CD4-positive, alpha-beta T cell treated with Interleukin-1 beta for 1 hour (primary cell): ENCODE measurements at regions not wholly inside any gene's neighbourhood (a gene's known extent, or its start where the extent isn't known, plus 50 kb on each side); places are given as distances from the start of the nearest gene placed in this dataset.
"Not testable (repeated sequence)": the region's sequence is repeated elsewhere in the genome, so short reads cannot be mapped to it uniquely, and the experiment has no call there.

ENCODE experiments used
- DNase-seq, 2 donors: peaks; one replicate each; pipeline ENCODE4 v3.0.0-alpha.2; 2020 to 2022

DNA sequence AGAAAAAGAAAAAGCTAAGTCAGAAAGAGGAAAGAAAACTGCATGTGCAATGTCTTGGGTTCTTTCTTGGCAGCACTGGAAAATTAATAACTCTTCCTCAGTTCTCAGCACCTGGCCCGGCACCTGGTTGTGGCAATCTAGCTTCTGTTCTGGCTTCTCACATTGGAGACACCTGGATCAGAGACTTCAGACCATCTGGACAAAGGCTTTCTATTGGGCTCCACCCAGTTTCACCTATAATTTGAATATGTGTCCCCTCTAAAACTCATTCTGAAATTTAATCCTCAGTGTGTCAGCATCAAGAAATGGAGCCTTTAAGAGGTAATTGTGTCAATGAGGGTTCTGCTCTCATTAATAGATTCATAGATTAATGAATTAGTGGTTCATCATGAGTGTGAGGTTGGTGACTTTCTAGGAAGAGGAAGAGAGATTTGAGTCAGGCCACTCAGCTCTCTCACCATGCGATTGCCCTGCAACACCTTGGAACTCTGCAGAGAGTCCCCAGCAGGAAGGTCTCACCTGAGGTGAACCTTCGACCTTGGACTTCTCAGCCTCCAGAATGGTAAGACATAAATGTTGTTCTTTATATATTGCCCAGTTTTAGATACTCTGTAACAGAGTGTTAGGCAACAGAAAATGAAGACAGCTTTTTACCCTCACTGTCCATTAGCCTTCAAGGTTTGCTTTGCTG lies 679.9 kb downstream of the NTRK3 start:
- no peak for DNase-seq

DNA sequence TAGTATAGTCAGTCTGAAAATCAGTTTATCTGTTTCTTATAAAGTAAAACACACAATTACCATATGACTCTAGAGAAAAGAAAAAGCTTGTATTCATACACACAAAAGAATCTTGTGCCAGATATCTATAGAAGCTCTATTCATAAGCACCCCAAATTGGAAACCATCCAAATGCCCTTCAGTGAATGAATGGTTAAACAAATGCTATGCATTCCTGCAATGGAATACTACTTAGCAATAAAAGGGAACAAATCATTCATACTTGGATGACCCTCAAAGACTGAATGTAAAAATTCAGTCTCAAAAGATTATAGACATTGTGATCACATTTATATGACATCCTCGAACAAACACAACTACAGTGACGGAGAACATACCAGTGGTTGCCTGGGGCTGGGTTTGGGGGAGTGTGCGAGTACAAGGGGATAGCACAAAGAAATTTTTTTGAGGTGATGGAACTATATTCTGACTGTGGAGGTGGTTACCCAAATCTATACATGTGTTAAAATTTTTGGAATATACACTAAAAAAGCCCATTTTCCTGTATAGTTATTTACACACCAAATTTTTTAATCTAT lies 680.6 kb downstream of the NTRK3 start:
- no peak for DNase-seq

DNA sequence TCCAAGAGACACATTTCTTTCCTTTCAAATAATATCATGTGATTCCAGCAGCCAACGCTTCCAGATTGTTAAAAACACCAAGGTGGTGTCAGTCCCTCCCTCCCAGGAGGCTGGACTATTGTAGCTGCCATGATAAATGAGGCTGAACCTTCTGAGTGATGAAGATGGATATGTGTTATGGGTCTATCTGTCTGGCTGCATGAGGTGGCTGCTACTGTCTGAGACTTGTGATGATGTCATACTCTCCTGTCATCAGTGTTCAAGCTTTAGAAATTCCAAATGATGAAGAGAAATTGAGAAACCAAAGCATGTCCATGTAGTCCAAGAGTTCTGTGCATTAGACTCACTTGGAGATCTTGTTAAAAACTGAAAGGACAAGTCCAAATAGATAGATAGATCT lies 683.0 kb downstream of the NTRK3 start:
- no peak for DNase-seq

DNA sequence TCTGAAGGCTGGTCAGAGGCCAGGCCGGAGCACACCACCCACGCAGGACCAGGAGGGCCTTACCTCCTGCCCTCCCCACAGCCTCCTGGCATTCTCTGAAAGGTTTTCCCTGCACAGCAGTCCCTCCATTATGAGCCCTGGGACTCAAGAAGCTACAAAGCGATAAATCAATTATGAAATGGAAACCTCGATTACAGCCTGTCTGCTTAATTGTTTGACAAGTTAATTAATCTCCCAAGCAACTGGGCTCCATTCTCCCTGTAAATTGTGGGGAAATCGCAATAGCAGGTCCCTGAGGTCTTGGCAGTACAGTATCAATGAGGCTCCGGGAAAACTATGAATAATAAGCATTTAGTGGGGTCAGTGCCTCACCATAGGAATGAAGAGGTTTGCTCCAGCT lies 683.5 kb downstream of the NTRK3 start:
- no peak for DNase-seq

DNA sequence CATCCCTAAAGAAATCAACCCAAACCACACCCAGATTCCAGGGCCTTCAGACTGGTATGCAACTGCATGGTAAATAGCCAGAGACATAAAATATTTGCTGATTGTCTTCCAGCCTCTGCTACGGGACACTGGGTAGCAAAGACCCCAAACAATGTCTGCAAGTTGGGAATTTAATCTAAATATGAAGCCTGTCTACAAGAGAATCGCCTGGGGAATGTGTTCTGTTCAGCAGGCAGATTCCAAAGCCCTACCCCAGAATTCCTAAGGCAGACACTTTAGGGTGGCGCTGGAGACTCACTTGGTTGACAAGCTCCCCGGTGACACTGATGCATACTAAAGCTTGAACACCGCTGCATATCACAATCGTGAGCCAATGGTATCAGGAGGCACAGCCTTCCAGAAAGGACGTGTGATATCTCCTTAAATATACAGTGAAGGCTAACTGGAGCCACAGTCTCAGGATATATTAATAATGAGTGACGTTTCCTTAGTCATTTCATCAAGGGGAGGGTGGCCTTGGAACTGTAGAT lies 684.1 kb downstream of the NTRK3 start:
- no peak for DNase-seq

DNA sequence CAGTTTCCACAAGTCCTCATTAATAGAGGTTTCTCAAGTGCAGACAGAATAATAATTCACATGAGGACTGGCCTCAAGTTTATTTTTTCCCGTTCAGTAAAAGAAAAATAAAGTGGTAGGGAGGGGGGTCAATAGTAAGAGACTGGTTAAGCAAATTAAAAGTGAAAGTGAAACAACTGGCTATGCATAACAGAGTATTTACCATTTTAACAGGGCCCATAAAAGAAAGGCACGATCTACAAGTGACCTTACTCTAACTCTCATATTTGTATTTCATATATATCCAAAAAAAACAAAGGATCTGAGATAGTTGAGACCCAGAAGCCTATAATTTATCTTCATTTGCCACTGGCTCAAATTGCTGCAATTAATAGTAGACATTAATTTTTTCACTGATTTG lies 686.3 kb downstream of the NTRK3 start:
- no peak for DNase-seq

DNA sequence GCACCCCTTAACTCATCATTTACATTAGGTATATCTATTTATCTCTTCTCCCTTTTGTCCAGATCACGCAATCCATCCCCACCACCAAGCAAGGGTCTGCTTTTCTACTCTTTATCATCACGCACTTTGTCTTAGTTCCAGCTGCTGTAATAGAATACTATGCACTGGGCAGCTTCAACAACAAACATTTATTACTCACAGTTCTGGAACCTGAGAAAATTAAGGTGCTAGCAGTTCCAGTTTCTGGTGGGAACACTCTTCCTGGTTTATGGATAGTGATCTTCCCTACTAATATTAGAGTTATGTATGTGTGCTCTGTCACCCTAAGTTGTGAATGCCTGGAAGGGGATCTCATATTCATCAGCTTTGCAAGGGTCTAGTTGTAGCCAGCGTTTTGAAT lies 687.0 kb downstream of the NTRK3 start:
- no peak for DNase-seq

DNA sequence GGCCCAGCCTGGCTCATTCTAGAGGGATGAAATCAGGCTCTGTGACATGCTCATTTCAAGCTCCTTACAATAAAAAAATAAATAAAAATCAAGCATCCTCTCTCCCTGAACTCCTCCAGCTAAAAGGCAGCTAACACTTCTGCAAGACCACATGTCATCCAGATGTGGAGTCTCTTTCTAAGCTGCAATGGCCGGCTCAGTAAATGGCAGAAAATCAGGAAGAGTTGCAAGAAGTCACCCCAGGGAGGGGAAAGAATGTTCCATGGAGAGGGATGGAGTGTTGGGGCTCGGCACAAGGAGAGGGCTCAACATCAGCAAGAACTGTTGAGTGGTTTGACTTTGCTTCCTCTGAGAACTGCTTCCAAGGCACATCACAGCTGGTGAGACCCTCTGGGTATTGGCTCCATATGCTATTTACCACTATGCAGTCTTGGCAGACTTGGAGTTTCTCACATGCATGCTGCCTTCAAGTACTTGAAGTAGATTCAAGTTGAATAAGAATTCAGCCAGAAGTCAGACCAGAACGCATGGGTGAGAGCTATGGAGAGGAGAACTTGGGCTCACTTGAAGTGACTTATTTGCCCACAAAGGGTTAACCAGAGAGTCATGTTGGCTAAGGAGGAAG lies 689.0 kb downstream of the NTRK3 start:
- no peak for DNase-seq

DNA sequence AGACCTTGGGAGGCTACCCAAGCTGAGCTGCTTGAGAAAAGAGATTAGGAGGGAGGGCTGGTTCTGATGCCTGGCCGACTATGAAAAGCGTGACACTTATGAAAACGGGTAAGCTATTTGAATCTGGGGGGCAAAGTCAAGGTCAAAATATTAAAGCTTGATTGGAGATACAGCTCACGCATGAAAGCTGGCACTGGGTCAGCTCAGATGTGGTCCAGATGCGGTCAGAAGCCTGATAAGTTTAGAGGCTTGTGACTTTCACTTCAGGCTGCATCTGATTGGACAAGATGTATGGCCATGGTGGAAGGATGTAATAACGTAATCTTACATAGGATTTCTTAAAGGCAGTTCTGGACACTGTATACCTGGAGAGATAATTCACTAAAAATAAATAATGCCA lies 690.3 kb downstream of the NTRK3 start:
- DNase-seq = no peak

DNA sequence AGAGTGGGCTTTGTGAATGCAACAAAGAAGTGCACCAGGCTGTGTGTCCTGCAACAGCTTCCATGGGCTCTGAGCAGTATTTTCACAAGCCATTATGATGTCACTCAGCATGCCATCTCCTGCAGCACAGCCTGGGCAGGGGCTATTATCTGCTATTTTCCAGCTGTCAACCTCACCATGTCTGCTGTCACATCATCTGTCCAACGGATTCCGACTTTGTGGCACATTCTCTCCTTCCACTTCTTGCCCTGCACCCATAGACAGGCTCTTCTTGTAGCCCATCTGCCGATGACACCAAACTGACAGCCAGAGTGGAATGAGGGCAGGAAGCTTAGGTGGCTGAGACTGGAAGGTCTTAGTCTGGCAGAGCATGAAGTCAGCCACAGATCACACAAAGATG lies 691.9 kb downstream of the NTRK3 start:
- no peak for DNase-seq

DNA sequence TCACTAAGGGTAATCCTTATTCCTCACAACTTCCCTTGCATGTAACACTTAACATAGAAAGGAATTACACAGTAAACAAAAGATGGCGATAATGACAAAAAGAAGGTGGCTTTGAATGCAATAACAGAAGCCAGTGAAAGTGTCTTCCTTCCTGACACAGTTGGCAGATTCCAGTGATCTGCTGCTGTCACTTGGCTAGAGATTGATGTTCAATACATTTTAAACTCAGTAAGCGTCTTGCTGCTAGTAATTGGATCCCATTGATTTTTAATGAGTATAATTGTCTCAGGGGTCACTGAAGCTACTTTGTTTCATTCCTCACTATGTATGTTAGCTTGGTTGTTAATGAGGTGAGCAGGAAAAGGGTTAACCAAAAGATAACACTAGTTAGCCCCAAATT lies 692.7 kb downstream of the NTRK3 start:
- no peak for DNase-seq

DNA sequence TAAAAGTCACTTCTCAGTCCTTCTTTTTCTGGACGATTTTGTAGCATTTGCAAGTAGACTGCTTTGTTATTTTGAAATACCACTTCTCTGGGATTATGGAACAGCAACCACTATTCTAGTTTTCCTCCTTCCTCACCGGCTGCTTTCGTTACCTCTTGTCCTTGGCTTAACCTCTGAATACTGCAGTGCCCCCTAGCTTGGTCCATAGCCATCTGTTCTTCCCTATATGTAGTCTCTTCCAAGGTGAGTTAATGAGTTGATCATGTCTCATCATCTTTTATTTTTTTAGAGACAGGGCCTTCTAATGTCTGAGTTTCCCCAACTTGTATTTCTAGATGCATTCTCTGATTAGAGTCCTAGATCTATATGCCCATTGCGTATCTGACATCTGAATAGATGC lies 694.3 kb downstream of the NTRK3 start:
- DNase-seq = no peak

DNA sequence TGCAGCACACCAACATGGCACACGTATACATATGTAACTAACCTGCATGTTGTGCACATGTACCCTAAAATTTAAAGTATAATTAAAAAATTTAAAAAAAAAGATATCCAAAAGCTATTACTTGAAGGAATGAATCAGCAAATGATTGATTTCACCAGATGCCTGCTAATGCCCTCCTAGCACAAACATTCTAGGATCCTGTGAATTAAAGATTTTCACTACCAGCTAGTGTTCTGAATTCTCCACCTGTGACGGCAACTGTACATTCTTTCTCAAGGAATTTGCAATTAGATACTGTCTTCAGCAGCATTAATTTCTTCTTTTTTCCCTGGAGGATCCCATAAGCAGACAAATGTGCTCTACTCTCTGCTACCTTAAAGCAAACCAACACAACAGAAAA lies 694.9 kb downstream of the NTRK3 start:
- no peak for DNase-seq

DNA sequence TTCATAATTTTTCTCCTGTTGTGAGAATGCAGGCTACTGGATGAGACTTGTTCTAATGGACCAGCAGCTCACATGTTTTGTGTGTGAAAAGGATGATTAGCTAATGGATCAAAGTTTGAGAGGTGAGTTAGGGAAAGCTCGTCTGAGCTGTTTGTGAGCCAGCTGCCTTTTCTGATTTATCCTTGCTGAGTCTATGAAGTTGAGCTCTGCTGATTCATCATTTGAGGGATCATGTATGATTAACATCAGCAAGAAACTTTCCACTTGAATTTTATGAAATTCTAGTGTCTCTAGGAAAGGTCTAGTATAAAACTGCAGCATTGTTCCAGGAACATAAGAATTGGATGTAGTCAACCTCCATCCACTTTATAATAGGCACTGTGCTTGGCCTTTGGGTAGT lies 698.7 kb downstream of the NTRK3 start:
- DNase-seq = no peak

DNA sequence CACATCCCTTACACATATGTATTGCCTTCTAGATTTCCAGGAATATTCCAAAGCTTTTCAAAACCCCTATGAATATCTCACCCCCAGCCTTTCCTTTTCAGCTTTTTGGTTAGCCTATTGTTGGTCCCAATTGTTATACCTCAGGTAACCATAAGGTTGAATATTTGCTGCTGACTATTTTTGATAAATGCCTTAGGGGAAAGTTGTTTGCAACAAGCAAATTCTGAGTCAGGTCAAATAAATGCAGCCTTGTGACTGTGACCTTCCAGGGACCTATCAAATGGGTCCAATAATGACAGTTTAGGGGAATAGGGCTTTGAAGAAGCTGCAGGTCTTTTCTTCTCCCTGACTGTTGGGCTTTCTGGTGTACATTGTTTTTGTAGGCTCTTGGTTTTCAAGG lies 699.7 kb downstream of the NTRK3 start:
- DNase-seq = no peak

DNA sequence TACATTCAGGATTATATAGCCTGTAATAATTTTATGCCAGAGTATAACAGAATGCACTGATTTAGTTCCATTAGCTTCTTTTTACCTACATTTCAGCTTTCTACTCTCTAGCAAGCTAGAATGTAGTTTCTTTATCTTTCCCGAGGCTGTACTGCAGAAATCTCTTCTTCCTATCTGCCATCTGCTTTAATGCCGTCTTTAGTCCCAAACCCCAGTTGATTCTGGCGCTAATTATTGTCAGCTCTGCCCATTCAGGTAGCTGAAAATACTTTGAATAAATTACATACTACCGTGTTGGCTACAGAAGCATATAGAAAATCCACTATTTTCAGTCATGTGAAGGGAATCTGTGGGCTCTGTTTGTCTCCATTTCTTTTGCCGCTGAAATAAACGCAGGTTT lies 706.7 kb downstream of the NTRK3 start:
- DNase-seq = no peak

DNA sequence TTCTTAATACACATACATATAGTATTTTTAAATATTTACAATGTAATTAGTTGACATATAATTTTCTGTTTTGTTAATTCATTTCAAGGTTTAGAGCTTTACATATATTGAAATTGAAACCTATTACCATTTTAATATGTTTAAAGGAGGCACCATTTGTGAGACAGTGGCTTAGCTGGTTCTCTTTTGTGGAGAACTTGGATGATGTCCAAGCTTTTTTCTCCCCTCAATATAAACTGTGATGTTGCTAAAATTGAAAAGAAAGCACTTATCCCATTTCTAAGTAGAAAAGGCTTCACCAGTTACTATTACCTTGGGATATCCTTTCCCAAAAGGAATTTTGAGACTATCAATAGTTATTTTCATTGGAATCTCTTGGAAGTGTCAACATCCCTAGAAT lies 707.2 kb downstream of the NTRK3 start:
- no peak for DNase-seq

DNA sequence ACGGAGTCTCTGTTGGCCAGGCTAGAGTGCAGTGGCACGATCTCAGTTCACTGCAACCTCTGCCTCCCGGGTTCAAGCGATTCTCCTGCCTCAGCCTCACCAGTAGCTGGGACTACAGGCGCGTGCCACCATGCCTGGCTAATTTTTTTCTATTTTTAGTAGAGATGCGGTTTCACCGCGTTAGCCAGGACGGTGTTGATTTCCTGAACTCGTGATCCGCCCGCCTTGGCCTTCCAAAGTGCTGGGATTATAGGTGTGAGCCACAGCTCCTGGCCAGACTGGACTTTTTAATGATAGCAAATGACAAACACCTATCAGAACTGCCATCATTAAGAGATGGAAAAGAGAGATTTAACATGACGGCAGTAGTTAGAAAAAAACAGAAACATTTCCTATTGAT lies 707.9 kb downstream of the NTRK3 start:
- DNase-seq = not testable (repeated sequence)

DNA sequence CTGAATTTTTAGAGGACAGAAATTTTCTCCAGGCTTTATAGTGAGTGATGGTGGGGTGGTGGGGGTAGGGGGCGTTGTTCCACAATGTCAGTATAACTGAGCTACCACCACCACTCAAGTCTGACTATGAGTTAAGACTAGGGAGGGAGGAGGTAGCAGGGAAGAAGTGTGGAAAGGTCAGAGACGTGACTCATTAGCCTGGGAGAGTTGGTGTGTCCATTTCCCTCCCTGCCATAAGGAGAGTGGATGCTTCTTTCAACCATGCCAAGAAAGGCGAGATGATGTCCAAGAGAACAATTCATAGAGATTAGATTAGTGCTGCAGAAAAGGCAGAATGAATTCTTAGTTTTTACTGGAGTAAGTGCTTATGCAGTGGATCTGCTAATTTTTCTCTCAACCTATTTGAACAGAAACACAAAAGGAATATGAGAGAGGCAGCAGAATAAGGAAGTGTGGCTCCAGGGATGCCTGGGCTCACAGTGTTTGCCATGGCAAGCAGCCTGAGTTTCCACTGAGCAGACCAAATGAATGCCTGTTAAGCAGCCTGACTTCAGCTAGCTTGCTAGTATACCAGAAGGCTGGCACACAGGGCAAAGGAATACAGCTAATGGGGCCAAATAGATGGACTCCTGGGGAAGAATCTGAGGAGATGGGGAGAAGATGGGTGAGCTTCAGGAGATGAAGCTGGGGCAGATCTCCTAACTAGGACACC lies 708.9 kb downstream of the NTRK3 start:
- DNase-seq = no peak

DNA sequence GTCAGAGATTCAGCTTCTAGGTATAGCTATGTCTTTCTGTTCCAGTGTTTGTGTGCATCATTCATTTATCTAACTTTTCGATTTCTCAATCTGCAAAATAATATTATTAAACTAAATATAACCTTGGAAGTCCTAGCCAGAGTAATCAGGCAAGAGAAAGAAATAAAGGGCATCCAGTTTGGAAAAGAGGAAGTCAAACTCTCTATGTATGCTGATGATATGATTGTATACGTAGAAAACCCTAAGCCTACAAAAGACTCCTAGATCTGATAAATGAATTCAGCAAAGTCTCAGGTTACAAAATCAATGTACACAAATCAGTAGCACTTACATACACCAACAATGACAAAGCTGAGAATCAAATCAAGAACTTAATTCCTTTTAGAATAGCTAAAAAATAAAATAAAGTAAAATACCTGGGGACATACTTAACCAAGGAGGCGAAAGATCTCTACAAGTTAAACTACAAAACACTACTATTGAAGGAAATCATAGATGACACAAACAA lies 718.2 kb downstream of the NTRK3 start:
- DNase-seq = no peak

DNA sequence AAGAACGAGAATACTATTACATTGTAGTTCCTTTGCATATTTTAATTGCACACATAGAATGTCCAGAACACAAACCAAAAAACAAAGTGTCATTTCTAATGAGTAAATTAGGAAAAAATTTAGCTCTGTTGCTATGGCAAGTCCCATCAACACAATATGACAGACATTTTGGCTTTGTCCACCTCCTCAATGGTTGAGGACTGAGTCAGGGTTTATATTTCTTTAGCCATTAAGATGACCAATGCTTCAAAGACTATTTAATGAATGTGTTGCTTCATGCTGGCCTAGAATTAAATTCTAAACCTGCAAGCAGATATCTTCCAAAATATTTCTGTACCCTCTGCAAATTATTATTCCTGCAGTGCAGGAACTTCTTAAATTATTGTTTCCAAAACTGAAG lies 719.2 kb downstream of the NTRK3 start:
- DNase-seq = no peak

DNA sequence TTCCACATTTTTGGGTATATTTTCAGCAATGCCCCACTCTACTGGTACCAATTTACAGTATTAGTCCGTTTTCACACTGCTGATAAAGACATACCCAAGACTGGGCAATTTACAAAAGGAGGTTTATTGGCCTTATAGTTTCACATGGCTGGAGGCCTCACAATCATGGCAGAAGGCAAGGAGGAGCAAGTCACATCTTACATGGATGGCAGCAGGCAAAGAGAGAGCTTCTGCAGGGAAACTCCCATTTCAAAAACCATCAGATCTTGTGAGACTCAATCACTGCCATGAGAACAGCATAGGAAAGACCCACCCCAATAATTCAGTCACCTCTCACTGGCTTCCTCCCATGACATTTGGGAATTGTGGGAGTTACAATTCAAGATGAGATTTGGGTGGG lies 722.9 kb downstream of the NTRK3 start:
- not testable (repeated sequence) for DNase-seq

DNA sequence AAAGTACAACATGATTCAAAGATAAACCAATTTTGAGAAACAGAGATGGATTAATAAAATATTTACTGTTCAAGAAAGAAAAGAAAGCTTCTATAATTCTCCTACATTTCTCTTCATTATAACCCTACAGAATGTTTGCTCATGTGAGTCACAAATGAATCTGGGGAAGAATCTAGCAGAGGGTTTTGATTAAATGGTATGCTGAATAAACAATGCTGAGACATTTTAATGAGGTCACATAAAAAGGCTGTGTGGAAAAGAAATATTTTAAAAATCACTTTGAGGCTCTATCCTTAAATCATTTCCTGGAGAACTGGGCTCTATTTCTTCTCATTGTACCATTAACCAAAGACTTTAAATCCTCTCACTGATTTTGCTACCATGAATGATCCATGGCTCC lies 727.7 kb downstream of the NTRK3 start:
- DNase-seq = no peak

DNA sequence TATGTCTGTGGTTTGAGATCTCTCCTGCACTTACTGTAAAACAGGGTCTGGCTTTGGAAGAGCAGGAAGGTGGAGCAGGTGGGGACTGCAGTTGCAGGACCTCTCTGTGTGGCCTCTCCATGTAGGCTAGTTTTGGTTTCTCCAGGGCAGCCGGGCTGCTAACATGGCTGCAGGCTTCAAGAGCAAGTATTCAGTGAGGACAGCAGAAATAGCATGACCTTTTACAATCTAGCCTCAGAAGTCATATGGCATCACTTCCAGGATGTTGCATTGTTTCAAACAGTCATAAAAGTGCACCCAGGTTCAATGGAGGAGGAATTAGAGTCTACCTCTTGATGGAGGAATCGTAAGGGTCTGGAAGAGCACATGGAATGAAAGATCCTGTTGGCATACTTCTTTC lies 728.7 kb downstream of the NTRK3 start:
- DNase-seq = no peak
